HCT116 (cell line): ENCODE measurements at regions not wholly inside any gene's neighbourhood (a gene's known extent, or its start where the extent isn't known, plus 50 kb on each side); places are given as distances from the start of the nearest gene placed in this dataset.

Source experiments
- ATAC-seq: fragments of 200-7000 bp; cut with Tn5 transposase; 2 replicates; pipeline ENCODE4 v1.9.1; 2020; ENCODE audit warnings: mild to moderate bottlenecking, moderate library complexity
- BruUV-seq: library from RNA; stranded (reverse); fragments of 400-500 nt; replicated peaks from 2 replicates; lab custom pipeline; 2021; lab: Mats Ljungman, UMichigan
- CTCF ChIA-PET: fragments of 300-600 bp; sonication (Branson Sonifier 250); formaldehyde crosslinking; loops from one replicate; lab custom pipeline; 2021; ENCODE audit warnings: antibody characterized with exemption; lab: Charles Lee
- POLR2A ChIA-PET: fragments of 300-600, 350-600 bp; sonication (Branson Sonifier 250); formaldehyde crosslinking; loops from one replicate; lab custom pipeline; 2021; ENCODE audit warnings: antibody characterized with exemption; lab: Charles Lee
- RAD21 ChIA-PET, 2 experiments: fragments of 300-600 bp; sonication (Branson Sonifier 250); formaldehyde crosslinking; loops; one replicate each; lab custom pipeline; 2023; ENCODE audit warnings: low total read pairs in 2 of 2; ENCODE audit not compliant: uncharacterized antibody in 2 of 2, unreplicated experiment in 2 of 2, low non-redundant PET in 1 of 2; lab: Charles Lee
- DNase-seq: peaks from one replicate; pipeline ENCODE4 v3.0.0-alpha.2; 2010; ENCODE audit warnings: low read depth, low spot score
- H2AFZ ChIP-seq: fragments of 200-600 bp; shearing (Covaris generic), sonication (generic); 2 replicates; pipeline ENCODE4 v1.6.1; 2017; ENCODE audit warnings: low read depth, mixed run types, mixed read lengths, antibody characterized with exemption, low read length; ENCODE audit not compliant: poor library complexity, severe bottlenecking
- H3K27ac ChIP-seq: 2 replicates; pipeline ENCODE4 v1.5.1; 2012; ENCODE audit warnings: low read depth, low read length
- H3K27me3 ChIP-seq: fragments of 200-600 bp; sonication (generic); 2 replicates; pipeline ENCODE4 v1.6.1; 2016; ENCODE audit warnings: mixed run types, low read length, mixed read lengths; ENCODE audit not compliant: insufficient read depth
- H3K36me3 ChIP-seq, 2 experiments: fragments of 200-500 bp in 1 of 2; fragments of 200-600 bp in 1 of 2; sonication (Bioruptor generic) in 1 of 2; sonication (generic) in 1 of 2; 2 replicates each; pipeline versions ENCODE4 v1.5.1 to v1.6.1; 2014 to 2016; ENCODE audit warnings: low read length in 2 of 2, inconsistent platforms in 1 of 2, mixed read lengths in 1 of 2, mixed run types in 1 of 2; ENCODE audit not compliant: insufficient read depth in 2 of 2, control insufficient read depth in 1 of 2
- H3K4me1 ChIP-seq, 2 experiments: fragments of 200-600 bp in 1 of 2; sonication (generic) in 1 of 2; 2 replicates each; pipeline versions ENCODE4 v1.5.1 to v1.6.1; 2012 to 2017; ENCODE audit warnings: low read length in 2 of 2, inconsistent platforms in 1 of 2, mild to moderate bottlenecking in 1 of 2, mixed read lengths in 1 of 2, mixed run types in 1 of 2, moderate library complexity in 1 of 2; ENCODE audit not compliant: insufficient read depth in 2 of 2, control insufficient read depth in 1 of 2
- H3K4me2 ChIP-seq: fragments of 200-600 bp; sonication (generic); 2 replicates; pipeline ENCODE4 v1.6.1; 2017; ENCODE audit warnings: mixed run types, low read length, mixed read lengths
- H3K4me3 ChIP-seq, 2 experiments: fragments of 200-600 bp in 1 of 2; sonication (generic) in 1 of 2; replicated peaks in 1 of 2; 2 replicates each; pipeline ENCODE4 v1.5.1; 2011 to 2016; ENCODE audit warnings: low read length in 2 of 2, control low read depth in 1 of 2, low read depth in 1 of 2, mild to moderate bottlenecking in 1 of 2, mixed read lengths in 1 of 2, mixed run types in 1 of 2
- H3K79me2 ChIP-seq: fragments of 200-600 bp; sonication (generic); 2 replicates; pipeline ENCODE4 v1.6.1; 2017; ENCODE audit warnings: mild to moderate bottlenecking, mixed run types, low read length, moderate library complexity, mixed read lengths; ENCODE audit not compliant: insufficient read depth
- H3K9ac ChIP-seq: fragments of 200-600 bp; sonication (generic); 2 replicates; pipeline ENCODE4 v1.6.1; 2016; ENCODE audit warnings: low read length, mixed read lengths
- H3K9me2 ChIP-seq: fragments of 200-600 bp; sonication (generic), shearing (Covaris generic); 2 replicates; pipeline ENCODE4 v1.6.1; 2017; ENCODE audit warnings: mixed run types, mild to moderate bottlenecking, moderate library complexity; ENCODE audit not compliant: insufficient read depth
- H3K9me3 ChIP-seq, 2 experiments: fragments of 200-500 bp in 1 of 2; fragments of 200-600 bp in 1 of 2; sonication (Bioruptor generic) in 1 of 2; sonication (generic) in 1 of 2; 2 replicates each; pipeline ENCODE4 v1.6.1; 2014 to 2017; ENCODE audit warnings: low read length in 2 of 2, mixed read lengths in 2 of 2, inconsistent platforms in 1 of 2, low read depth in 1 of 2, mild to moderate bottlenecking in 1 of 2, mixed run types in 1 of 2, moderate library complexity in 1 of 2; ENCODE audit not compliant: control insufficient read depth in 1 of 2, insufficient read depth in 1 of 2
- H4K20me1 ChIP-seq: fragments of 200-600 bp; sonication (generic), shearing (Covaris generic); 2 replicates; pipeline ENCODE4 v1.6.1; 2017; ENCODE audit warnings: mixed run types, mild to moderate bottlenecking, moderate library complexity; ENCODE audit not compliant: insufficient read depth
- CBX3 ChIP-seq: IDR thresholded peaks from 2 replicates; pipeline ENCODE4 v1.6.1; 2012; ENCODE audit warnings: low read depth
- CEBPB ChIP-seq: IDR thresholded peaks from 2 replicates; pipeline ENCODE4 v1.6.1; 2012; ENCODE audit warnings: low read depth
- EGR1 ChIP-seq: IDR thresholded peaks from 2 replicates; pipeline ENCODE4 v1.6.1; 2012; ENCODE audit warnings: low read depth
- EZH2 ChIP-seq: fragments of 200-600 bp; sonication (generic); IDR thresholded peaks from 2 replicates; pipeline ENCODE4 v1.6.1; 2017; ENCODE audit warnings: antibody characterized with exemption, mixed run types
- EZH2phosphoT487 ChIP-seq: fragments of 200-600 bp; IDR thresholded peaks from 2 replicates; pipeline ENCODE4 v1.6.1; 2018; ENCODE audit warnings: antibody characterized with exemption, borderline replicate concordance
- JUND ChIP-seq: IDR thresholded peaks from 2 replicates; pipeline ENCODE4 v1.6.1; 2012
- POLR2A ChIP-seq: IDR thresholded peaks from 2 replicates; pipeline ENCODE4 v1.7.0; 2011; ENCODE audit warnings: borderline replicate concordance; ENCODE audit not compliant: insufficient read depth, insufficient read length; ENCODE audit errors: extremely low read depth
- POLR2AphosphoS5 ChIP-seq: IDR thresholded peaks from 2 replicates; pipeline ENCODE4 v1.6.1; 2011; ENCODE audit warnings: mild to moderate bottlenecking, low read depth, low read length, moderate library complexity
- RAD21 ChIP-seq: IDR thresholded peaks from 2 replicates; pipeline ENCODE4 v1.6.1; 2012; ENCODE audit warnings: low read depth, mild to moderate bottlenecking
- SIN3A ChIP-seq: IDR thresholded peaks from 2 replicates; pipeline ENCODE4 v1.6.1; 2012; ENCODE audit warnings: low read depth
- SP1 ChIP-seq: IDR thresholded peaks from 2 replicates; pipeline ENCODE4 v1.6.1; 2012; ENCODE audit warnings: low read depth
- SRF ChIP-seq: IDR thresholded peaks from 2 replicates; pipeline ENCODE4 v1.6.1; 2012; ENCODE audit warnings: low read depth
- TCF7L2 ChIP-seq: IDR thresholded peaks from 2 replicates; pipeline ENCODE4 v1.7.0; 2011; ENCODE audit warnings: borderline replicate concordance, inconsistent platforms; ENCODE audit not compliant: insufficient read depth, insufficient read length; ENCODE audit errors: extremely low read depth
- YY1 ChIP-seq: IDR thresholded peaks from 2 replicates; pipeline ENCODE4 v1.6.1; 2011; ENCODE audit warnings: low read length, low read depth, moderate library complexity, mild to moderate bottlenecking; ENCODE audit not compliant: insufficient replicate concordance; ENCODE audit errors: extremely low read depth
- ZFX ChIP-seq: fragments of 450-650 bp; IDR thresholded peaks from 2 replicates; pipeline ENCODE4 v1.6.1; 2017
- intact Hi-C: fragments of 100-400 bp; cut with micrococcal nuclease; formaldehyde crosslinking; loops from 2 replicates; pipeline ENCODE4 v1.10.0; 2022
- TF ChIP-seq, protein P1 (sequence below): IDR thresholded peaks from 2 replicates; pipeline ENCODE4 v1.6.1; 2012
- TF ChIP-seq, protein P2 (sequence below): IDR thresholded peaks from 2 replicates; pipeline ENCODE4 v1.6.1; 2011; ENCODE audit warnings: mild to moderate bottlenecking, low read length, moderate library complexity; ENCODE audit not compliant: insufficient replicate concordance; ENCODE audit errors: extremely low read depth
- TF ChIP-seq, protein P3 (sequence below), 3 experiments: fragments of 200-600 bp in 1 of 3; sonication (generic) in 1 of 3; IDR thresholded peaks in 2 of 3; conservative IDR thresholded peaks in 1 of 3; 2 replicates each; pipeline ENCODE4 v1.5.1; 2012 to 2017; ENCODE audit warnings: low read depth in 2 of 3, low read length in 2 of 3, antibody characterized with exemption in 1 of 3, borderline replicate concordance in 1 of 3, control low read depth in 1 of 3, mild to moderate bottlenecking in 1 of 3, mixed read lengths in 1 of 3, mixed run types in 1 of 3, moderate library complexity in 1 of 3; ENCODE audit not compliant: insufficient read depth in 1 of 3
- TF ChIP-seq, protein P4 (sequence below): IDR thresholded peaks from 2 replicates; pipeline ENCODE4 v1.6.1; 2012

DNA sequence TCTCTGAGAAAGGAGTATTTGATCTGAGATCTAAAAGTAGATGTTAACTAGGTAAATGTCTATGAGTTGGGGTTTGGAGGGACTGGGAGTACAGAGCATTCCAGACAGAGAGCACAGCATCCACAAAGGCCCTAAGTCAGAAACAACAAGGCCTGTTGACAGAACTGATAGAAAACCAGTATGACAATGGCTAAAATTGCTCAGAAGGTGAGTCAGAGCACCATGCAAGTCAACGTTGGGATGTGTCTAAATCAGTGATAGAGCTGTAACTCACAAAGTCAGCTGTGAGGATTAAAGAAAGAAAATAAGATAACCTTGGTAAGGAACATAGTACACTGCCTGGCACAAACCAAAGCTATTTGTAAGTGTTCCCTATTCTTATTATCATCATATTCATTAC lies 124.0 kb downstream of the CETN3 start:
- Histone ChIP-seq H3K9ac (no peak overlapping the region), H3K4me3 (no peak overlapping the region), H3K9me2 (no peaks in the 10 kb centered on the region), H3K4me1 (no peaks in the 10 kb centered on the region), H3K27me3 (no peaks in the 10 kb centered on the region), H3K36me3 (no peaks in the 10 kb centered on the region), H4K20me1 (no peaks in the 10 kb centered on the region), H3K4me2 (no peak overlapping the region), H3K9me3 (no peaks in the 10 kb centered on the region), H3K27ac (no peak overlapping the region), H3K79me2 (no peaks in the 10 kb centered on the region), H2AFZ (no peak overlapping the region)
- no peak for ATAC-seq
- BruUV-seq: no TSS peak
- intact Hi-C loops: no loop called here
- ChIA-PET POLR2A (no interaction called here), RAD21 (no interaction called here), CTCF (no interaction called here)
- DNase-seq: no peak
- no peak for TF ChIP-seq EZH2phosphoT487
- no peak for TF ChIP-seq YY1
- TF ChIP-seq EZH2: no peak
- no peak for TF ChIP-seq SP1
- TF ChIP-seq, protein P1, sequence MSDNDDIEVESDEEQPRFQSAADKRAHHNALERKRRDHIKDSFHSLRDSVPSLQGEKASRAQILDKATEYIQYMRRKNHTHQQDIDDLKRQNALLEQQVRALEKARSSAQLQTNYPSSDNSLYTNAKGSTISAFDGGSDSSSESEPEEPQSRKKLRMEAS: no peak
- TF ChIP-seq CBX3: no peak
- no peak for TF ChIP-seq SRF
- no peak for TF ChIP-seq SIN3A
- TF ChIP-seq POLR2AphosphoS5: no peak
- no peak for TF ChIP-seq CEBPB
- no peak for TF ChIP-seq POLR2A
- TF ChIP-seq, protein P2, sequence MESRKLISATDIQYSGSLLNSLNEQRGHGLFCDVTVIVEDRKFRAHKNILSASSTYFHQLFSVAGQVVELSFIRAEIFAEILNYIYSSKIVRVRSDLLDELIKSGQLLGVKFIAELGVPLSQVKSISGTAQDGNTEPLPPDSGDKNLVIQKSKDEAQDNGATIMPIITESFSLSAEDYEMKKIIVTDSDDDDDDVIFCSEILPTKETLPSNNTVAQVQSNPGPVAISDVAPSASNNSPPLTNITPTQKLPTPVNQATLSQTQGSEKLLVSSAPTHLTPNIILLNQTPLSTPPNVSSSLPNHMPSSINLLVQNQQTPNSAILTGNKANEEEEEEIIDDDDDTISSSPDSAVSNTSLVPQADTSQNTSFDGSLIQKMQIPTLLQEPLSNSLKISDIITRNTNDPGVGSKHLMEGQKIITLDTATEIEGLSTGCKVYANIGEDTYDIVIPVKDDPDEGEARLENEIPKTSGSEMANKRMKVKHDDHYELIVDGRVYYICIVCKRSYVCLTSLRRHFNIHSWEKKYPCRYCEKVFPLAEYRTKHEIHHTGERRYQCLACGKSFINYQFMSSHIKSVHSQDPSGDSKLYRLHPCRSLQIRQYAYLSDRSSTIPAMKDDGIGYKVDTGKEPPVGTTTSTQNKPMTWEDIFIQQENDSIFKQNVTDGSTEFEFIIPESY: no peak
- TF ChIP-seq, protein P3, sequence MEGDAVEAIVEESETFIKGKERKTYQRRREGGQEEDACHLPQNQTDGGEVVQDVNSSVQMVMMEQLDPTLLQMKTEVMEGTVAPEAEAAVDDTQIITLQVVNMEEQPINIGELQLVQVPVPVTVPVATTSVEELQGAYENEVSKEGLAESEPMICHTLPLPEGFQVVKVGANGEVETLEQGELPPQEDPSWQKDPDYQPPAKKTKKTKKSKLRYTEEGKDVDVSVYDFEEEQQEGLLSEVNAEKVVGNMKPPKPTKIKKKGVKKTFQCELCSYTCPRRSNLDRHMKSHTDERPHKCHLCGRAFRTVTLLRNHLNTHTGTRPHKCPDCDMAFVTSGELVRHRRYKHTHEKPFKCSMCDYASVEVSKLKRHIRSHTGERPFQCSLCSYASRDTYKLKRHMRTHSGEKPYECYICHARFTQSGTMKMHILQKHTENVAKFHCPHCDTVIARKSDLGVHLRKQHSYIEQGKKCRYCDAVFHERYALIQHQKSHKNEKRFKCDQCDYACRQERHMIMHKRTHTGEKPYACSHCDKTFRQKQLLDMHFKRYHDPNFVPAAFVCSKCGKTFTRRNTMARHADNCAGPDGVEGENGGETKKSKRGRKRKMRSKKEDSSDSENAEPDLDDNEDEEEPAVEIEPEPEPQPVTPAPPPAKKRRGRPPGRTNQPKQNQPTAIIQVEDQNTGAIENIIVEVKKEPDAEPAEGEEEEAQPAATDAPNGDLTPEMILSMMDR (IDR thresholded peaks at IDR 0.05 in 2 of 3, conservative IDR thresholded peaks at IDR 0.05 in 1 of 3; ENCODE audit: borderline replicate concordance in 1 of 3, insufficient read depth in 1 of 3, low read depth in 2 of 3, low read length in 2 of 3): no peak
- TF ChIP-seq RAD21: no peak
- no peak for TF ChIP-seq TCF7L2
- TF ChIP-seq JUND: no peak
- TF ChIP-seq, protein P4, sequence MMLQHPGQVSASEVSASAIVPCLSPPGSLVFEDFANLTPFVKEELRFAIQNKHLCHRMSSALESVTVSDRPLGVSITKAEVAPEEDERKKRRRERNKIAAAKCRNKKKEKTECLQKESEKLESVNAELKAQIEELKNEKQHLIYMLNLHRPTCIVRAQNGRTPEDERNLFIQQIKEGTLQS: no peak
- no peak for TF ChIP-seq ZFX
- TF ChIP-seq EGR1: no peak
